Endothelial cell of umbilical vein (primary cell): ENCODE measurements at regions not wholly inside any gene's neighbourhood (a gene's known extent, or its start where the extent isn't known, plus 50 kb on each side); places are given as distances from the start of the nearest gene placed in this dataset.

Source experiments
- BruUV-seq: library from RNA; stranded (reverse); fragments of 400-500 nt; replicated peaks from 2 replicates; lab custom pipeline; 2021; lab: Mats Ljungman, UMichigan
- CTCF ChIA-PET: fragments of 300-600, 350-600 bp; sonication (Branson Sonifier 250); formaldehyde crosslinking; loops from one replicate; lab custom pipeline; 2021; ENCODE audit warnings: antibody characterized with exemption, inconsistent platforms; lab: Charles Lee
- POLR2A ChIA-PET: fragments of 300-600, 350-600 bp; sonication (Branson Sonifier 250); formaldehyde crosslinking; loops from one replicate; lab custom pipeline; 2021; ENCODE audit warnings: antibody characterized with exemption, inconsistent platforms; lab: Charles Lee
- DNase-seq: peaks from one replicate; pipeline ENCODE4 v3.0.0-alpha.2; 2011; ENCODE audit warnings: low read depth, low spot score
- FAIRE-seq: peaks from 2 replicates; lab custom pipeline; 2011; peaks lifted over from hg19 to GRCh38; lab: Jason Lieb, UNC
- H2AFZ ChIP-seq: 2 replicates; pipeline ENCODE4 v1.6.0; 2012; ENCODE audit warnings: low read depth, low read length, control low read depth, inconsistent platforms
- H3K27ac ChIP-seq: 2 replicates; pipeline ENCODE4 v1.5.1; 2011; ENCODE audit warnings: low read depth, mild to moderate bottlenecking, control low read depth, low read length, moderate library complexity; ENCODE audit not compliant: insufficient read depth
- H3K27me3 ChIP-seq, 2 experiments: 2 replicates each; pipeline versions ENCODE4 v1.6.0 to v1.6.1; 2011; ENCODE audit warnings: low read length in 2 of 2, mixed read lengths in 1 of 2; ENCODE audit not compliant: control insufficient read depth in 2 of 2, insufficient read depth in 2 of 2
- H3K36me3 ChIP-seq, 2 experiments: 2 replicates in 1 of 2; 3 replicates in 1 of 2; pipeline ENCODE4 v1.5.1; 2011; ENCODE audit warnings: low read length in 2 of 2, mild to moderate bottlenecking in 1 of 2, moderate library complexity in 1 of 2; ENCODE audit not compliant: control insufficient read depth in 2 of 2, insufficient read depth in 2 of 2; ENCODE audit errors: extremely low read depth in 1 of 2
- H3K4me1 ChIP-seq: 3 replicates; pipeline ENCODE4 v1.5.1; 2011; ENCODE audit warnings: mild to moderate bottlenecking, low read length; ENCODE audit not compliant: control insufficient read depth, insufficient read depth; ENCODE audit errors: extremely low read depth
- H3K4me2 ChIP-seq: 2 replicates; pipeline ENCODE4 v1.6.1; 2011; ENCODE audit warnings: low read length, control low read depth, mixed read lengths; ENCODE audit not compliant: insufficient read depth
- H3K4me3 ChIP-seq, 3 experiments: fragments of 200-600 bp in 1 of 3; sonication (generic), shearing (Covaris generic) in 1 of 3; replicated peaks in 1 of 3; 2 replicates each; pipeline ENCODE4 v1.5.1; 2011 to 2016; ENCODE audit warnings: control low read depth in 3 of 3, low read length in 3 of 3, mild to moderate bottlenecking in 2 of 3, inconsistent platforms in 1 of 3, low read depth in 1 of 3, moderate library complexity in 1 of 3; ENCODE audit not compliant: insufficient read depth in 1 of 3
- H3K79me2 ChIP-seq: 2 replicates; pipeline ENCODE4 v1.6.0; 2012; ENCODE audit warnings: low read length, inconsistent platforms; ENCODE audit not compliant: control insufficient read depth, insufficient read depth
- H3K9ac ChIP-seq: replicated peaks from 2 replicates; pipeline ENCODE3; 2011; ENCODE audit warnings: low read length, control low read depth; ENCODE audit not compliant: insufficient read depth; ENCODE audit errors: extremely low read depth
- H3K9me1 ChIP-seq: replicated peaks from 3 replicates; pipeline ENCODE4 v1.6.0; 2011; ENCODE audit warnings: mild to moderate bottlenecking, low read length; ENCODE audit not compliant: control insufficient read depth, insufficient read depth; ENCODE audit errors: extremely low read depth
- H3K9me3 ChIP-seq: replicated peaks from 2 replicates; pipeline ENCODE4 v1.5.1; 2012; ENCODE audit warnings: low read length, inconsistent platforms; ENCODE audit not compliant: control insufficient read depth, insufficient read depth
- H4K20me1 ChIP-seq: replicated peaks from 2 replicates; pipeline ENCODE3; 2011; ENCODE audit warnings: mild to moderate bottlenecking, low read length; ENCODE audit not compliant: control insufficient read depth, insufficient read depth; ENCODE audit errors: extremely low read depth
- CTCF ChIP-seq, 2 donors: IDR thresholded peaks; 1 replicate in 1 of 2; 2 replicates in 1 of 2; pipeline ENCODE4 v1.5.1; 2011; ENCODE audit warnings: low read length in 2 of 2, mild to moderate bottlenecking in 2 of 2, moderate library complexity in 2 of 2, control low read depth in 1 of 2, inconsistent platforms in 1 of 2, low read depth in 1 of 2; ENCODE audit not compliant: insufficient read depth in 1 of 2; ENCODE audit errors: extremely low read depth in 1 of 2
- EZH2 ChIP-seq: IDR thresholded peaks from 2 replicates; pipeline ENCODE4 v1.6.1; 2012; ENCODE audit warnings: borderline replicate concordance, low read depth, mild to moderate bottlenecking, moderate library complexity, low read length, inconsistent platforms; ENCODE audit not compliant: severe bottlenecking
- FOS ChIP-seq: IDR thresholded peaks from 2 replicates; pipeline ENCODE4 v1.6.1; 2011; ENCODE audit warnings: mild to moderate bottlenecking, low read length, moderate library complexity, borderline replicate concordance; ENCODE audit not compliant: insufficient read depth
- GATA2 ChIP-seq: IDR thresholded peaks from 2 replicates; pipeline ENCODE4 v1.7.0; 2011; ENCODE audit warnings: low read depth, mild to moderate bottlenecking, moderate library complexity, mixed read lengths, low read length; ENCODE audit not compliant: insufficient read length, insufficient read depth
- JUN ChIP-seq: IDR thresholded peaks from 2 replicates; pipeline ENCODE4 v1.6.1; 2011; ENCODE audit warnings: borderline replicate concordance, low read depth; ENCODE audit not compliant: insufficient read length, insufficient read depth
- MAX ChIP-seq: IDR thresholded peaks from 2 replicates; pipeline ENCODE4 v1.6.1; 2011; ENCODE audit not compliant: insufficient read depth, insufficient read length
- MYC ChIP-seq: IDR thresholded peaks from one replicate; pipeline ENCODE4 v1.6.1; 2011; ENCODE audit warnings: mild to moderate bottlenecking, low read depth, low read length
- POLR2A ChIP-seq: IDR thresholded peaks from 2 replicates; pipeline ENCODE4 v1.6.1; 2012; ENCODE audit warnings: low read depth, mild to moderate bottlenecking, control low read depth, low read length
- POLR2AphosphoS5 ChIP-seq: IDR thresholded peaks from 2 replicates; pipeline ENCODE4 v1.6.1; 2012; ENCODE audit warnings: low read depth, mild to moderate bottlenecking, control low read depth, low read length, moderate library complexity; ENCODE audit not compliant: insufficient read depth
- dilution Hi-C: fragments of 300-500 bp; cut with MboI; formaldehyde crosslinking; loops from one replicate; pipeline ENCODE4 v1.15.0; 2019; ENCODE audit warnings: low sequenced_read_pairs; ENCODE audit not compliant: extremely low pct_ligation_motif_present
- intact Hi-C: fragments of 100-400 bp; cut with micrococcal nuclease; formaldehyde crosslinking; loops from one replicate; pipeline ENCODE4 v1.10.0; 2022

GRCh38 chr4:23219779-23220408, 527.2 kb downstream of the GBA3 start:
- H4K20me1 ChIP-seq = no peaks in the 10 kb centered on the region
- H3K4me2 ChIP-seq = no peak overlapping the region
- no peak for DNase-seq
- no peak for FAIRE-seq
- H3K27ac ChIP-seq = no peak overlapping the region
- intact Hi-C loops (no loop called here), dilution Hi-C loops (no loop called here)
- ChIA-PET CTCF (no interaction called here), POLR2A (no interaction called here)
- no peaks in the 10 kb centered on the region for H3K9me1 ChIP-seq
- H3K79me2 ChIP-seq = no peaks in the 10 kb centered on the region
- no peak for TF ChIP-seq JUN
- TF ChIP-seq FOS = no peak
- TF ChIP-seq MAX = no peak
- no peak for TF ChIP-seq MYC
- TF ChIP-seq GATA2 = no peak
- TF ChIP-seq POLR2AphosphoS5 = no peak
- TF ChIP-seq EZH2 = no peak
- TF ChIP-seq CTCF (IDR thresholded peaks at IDR 0.05; ENCODE audit: extremely low read depth in 1 of 2, insufficient read depth in 1 of 2, low read depth in 1 of 2, low read length in 2 of 2) = no peak
- no peak for TF ChIP-seq POLR2A
- H2AFZ ChIP-seq = no peak overlapping the region
- no TSS peak for BruUV-seq
- H3K27me3 ChIP-seq = no peaks in the 10 kb centered on the region
- H3K9ac ChIP-seq = no peak overlapping the region
- H3K4me1 ChIP-seq = no peaks in the 10 kb centered on the region
- no peaks in the 10 kb centered on the region for H3K36me3 ChIP-seq
- no peak overlapping the region for H3K4me3 ChIP-seq
- peaks cover 7% of the 10 kb centered on the region for H3K9me3 ChIP-seq
